ENCODE measurements at regions not wholly inside any gene's neighbourhood (a gene's known extent, or its start where the extent isn't known, plus 50 kb on each side); places are given as distances from the start of the nearest gene placed in this dataset.

- no TSS peak for BruUV-seq (replicated peaks)
- DNase-seq (ENCODE audit: unreplicated experiment): no peak
- intact Hi-C loops (cut with micrococcal nuclease): no loop called here
- ChIA-PET CTCF (interaction anchor here (0.5 kb wide), 1 partner anchor 1154 kb away, joined by 3 read pairs; no protein-coding TSS in a partner anchor), POLR2A (interaction anchor here (1.4 kb wide), 1 partner anchor 9 kb away, joined by 4 read pairs; no protein-coding TSS in a partner anchor)
- Mint-ChIP-seq H3K4me3 (ENCODE audit: unreplicated experiment) (no peak overlapping the region), H3K27me3 (ENCODE audit: insufficient read depth, unreplicated experiment) (no peaks in the 10 kb centered on the region), H3K9me3 (ENCODE audit: unreplicated experiment) (no peaks in the 10 kb centered on the region), H3K36me3 (ENCODE audit: insufficient read depth, unreplicated experiment) (no peaks in the 10 kb centered on the region), H3K4me1 (ENCODE audit: insufficient read depth, unreplicated experiment) (no peaks in the 10 kb centered on the region), H3K27ac (ENCODE audit: low read depth, unreplicated experiment) (no peak overlapping the region)
- no peak for TF ChIP-seq CTCF (IDR thresholded peaks at IDR 0.05; ENCODE audit: unreplicated experiment)
Measured at GRCh38 chr11:80559942-80560341, 1119.1 kb upstream of the TENM4 start.

- TF ChIP-seq CTCF (IDR thresholded peaks at IDR 0.05; ENCODE audit: unreplicated experiment): no peak
- Mint-ChIP-seq H3K27me3 (ENCODE audit: insufficient read depth, unreplicated experiment) (no peaks in the 10 kb centered on the region), H3K27ac (ENCODE audit: low read depth, unreplicated experiment) (no peak overlapping the region), H3K9me3 (ENCODE audit: unreplicated experiment) (no peaks in the 10 kb centered on the region), H3K4me1 (ENCODE audit: insufficient read depth, unreplicated experiment) (no peaks in the 10 kb centered on the region), H3K36me3 (ENCODE audit: insufficient read depth, unreplicated experiment) (no peaks in the 10 kb centered on the region), H3K4me3 (ENCODE audit: unreplicated experiment) (no peak overlapping the region)
- CTCF ChIA-PET: interaction anchor here (0.6 kb wide), 1 partner anchor 181 kb away, joined by 5 read pairs; no protein-coding TSS in a partner anchor
- intact Hi-C loops (cut with micrococcal nuclease): no loop called here
- POLR2A ChIA-PET: no interaction called here
- BruUV-seq (replicated peaks): no TSS peak
- no peak for DNase-seq (ENCODE audit: unreplicated experiment)
Measured at GRCh38 chr11:80553565-80553964, 1112.7 kb upstream of the TENM4 start.

GRCh38 chr11:80542704-80543103 lies 1101.9 kb upstream of the TENM4 start:
- H3K27ac Mint-ChIP-seq (ENCODE audit: low read depth, unreplicated experiment): no peak overlapping the region
- H3K4me3 Mint-ChIP-seq (ENCODE audit: unreplicated experiment): no peak overlapping the region
- DNase-seq (ENCODE audit: unreplicated experiment): no peak
- CTCF ChIA-PET: no interaction called here
- no peak for TF ChIP-seq CTCF (IDR thresholded peaks at IDR 0.05; ENCODE audit: unreplicated experiment)
- H3K9me3 Mint-ChIP-seq (ENCODE audit: unreplicated experiment): no peaks in the 10 kb centered on the region
- intact Hi-C loops (cut with micrococcal nuclease): no loop called here
- no peaks in the 10 kb centered on the region for H3K27me3 Mint-ChIP-seq (ENCODE audit: insufficient read depth, unreplicated experiment)
- no peaks in the 10 kb centered on the region for H3K4me1 Mint-ChIP-seq (ENCODE audit: insufficient read depth, unreplicated experiment)
- BruUV-seq (replicated peaks): no TSS peak
- no peaks in the 10 kb centered on the region for H3K36me3 Mint-ChIP-seq (ENCODE audit: insufficient read depth, unreplicated experiment)
- POLR2A ChIA-PET: interaction anchor here (0.8 kb wide), 2 partner anchors 23 to 458 kb away, joined by 3 read pairs; no protein-coding TSS in a partner anchor

- ChIA-PET POLR2A (no interaction called here), CTCF (interaction anchor here (0.7 to 1.3 kb wide), 2 partner anchors 22 to 567 kb away, joined by 3 read pairs; no protein-coding TSS in a partner anchor)
- TF ChIP-seq CTCF (IDR thresholded peaks at IDR 0.05; ENCODE audit: unreplicated experiment): no peak
- Mint-ChIP-seq H3K27me3 (ENCODE audit: insufficient read depth, unreplicated experiment) (no peaks in the 10 kb centered on the region), H3K36me3 (ENCODE audit: insufficient read depth, unreplicated experiment) (no peaks in the 10 kb centered on the region), H3K4me3 (ENCODE audit: unreplicated experiment) (no peak overlapping the region), H3K27ac (ENCODE audit: low read depth, unreplicated experiment) (no peak overlapping the region), H3K9me3 (ENCODE audit: unreplicated experiment) (no peaks in the 10 kb centered on the region), H3K4me1 (ENCODE audit: insufficient read depth, unreplicated experiment) (no peaks in the 10 kb centered on the region)
- DNase-seq (ENCODE audit: unreplicated experiment): no peak
- intact Hi-C loops (cut with micrococcal nuclease): no loop called here
- no TSS peak for BruUV-seq (replicated peaks)
Measured at GRCh38 chr11:80538040-80538439, 1097.2 kb upstream of the TENM4 start.

Measured in MCF 10A (cell line).